B cell (primary cell): ENCODE measurements at regions not wholly inside any gene's neighbourhood (a gene's known extent, or its start where the extent isn't known, plus 50 kb on each side); places are given as distances from the start of the nearest gene placed in this dataset.

Source experiments
- ATAC-seq: fragments of 200-7000 bp; cut with Tn5 transposase; one replicate; pipeline ENCODE4 v1.10.0; 2021; ENCODE audit warnings: low read depth, mild to moderate bottlenecking, moderate number of reproducible peaks, moderate library complexity
- CTCF ChIA-PET: fragments of 350-600 bp; sonication (Branson Sonifier 250); formaldehyde crosslinking; loops from one replicate; lab custom pipeline; 2021; ENCODE audit warnings: antibody characterized with exemption, inconsistent platforms; lab: Charles Lee
- POLR2A ChIA-PET: fragments of 350-600 bp; sonication (Branson Sonifier 250); formaldehyde crosslinking; loops from one replicate; lab custom pipeline; 2021; ENCODE audit warnings: antibody characterized with exemption; lab: Charles Lee
- DNase-seq: peaks from one replicate; pipeline ENCODE4 v3.0.0; 2013
- H2AFZ ChIP-seq: 2 replicates; pipeline ENCODE4 v1.6.1; 2012; ENCODE audit warnings: mild to moderate bottlenecking, low read depth, low read length; ENCODE audit not compliant: insufficient read depth, poor library complexity, severe bottlenecking
- H3K27ac ChIP-seq, 2 donors: 1 replicate in 1 of 2; 2 replicates in 1 of 2; pipeline ENCODE4 v1.5.1; 2012 to 2013; ENCODE audit warnings: low read length in 2 of 2, mild to moderate bottlenecking in 2 of 2, moderate library complexity in 1 of 2
- H3K27me3 ChIP-seq, 4 experiments: fragments of 200-600 bp in 1 of 4; sonication (generic) in 1 of 4; replicated peaks in 1 of 4; 1 replicate in 2 of 4; 2 replicates in 2 of 4; pipeline versions ENCODE4 v1.6.1 to v1.7.0; 2013 to 2016; ENCODE audit warnings: low read length in 3 of 4, mild to moderate bottlenecking in 2 of 4, mixed read lengths in 1 of 4, moderate library complexity in 1 of 4; ENCODE audit not compliant: insufficient read depth in 4 of 4, control insufficient read depth in 3 of 4; ENCODE audit errors: control extremely low read depth in 1 of 4
- H3K36me3 ChIP-seq, 2 experiments: replicated peaks in 1 of 2; 1 replicate in 1 of 2; 2 replicates in 1 of 2; pipeline versions ENCODE4 v1.6.1 to v1.7.1; 2013; ENCODE audit warnings: low read length in 1 of 2; ENCODE audit not compliant: insufficient read depth in 2 of 2, control insufficient read depth in 1 of 2; ENCODE audit errors: control extremely low read depth in 1 of 2, extremely low read depth in 1 of 2
- H3K4me1 ChIP-seq, 2 donors: fragments of 200-600 bp in 1 of 2; sonication (generic) in 1 of 2; 1 replicate in 1 of 2; 2 replicates in 1 of 2; pipeline versions ENCODE4 v1.5.1 to v1.6.1; 2013 to 2017; ENCODE audit warnings: low read length in 2 of 2; ENCODE audit not compliant: control insufficient read depth in 2 of 2, insufficient read depth in 2 of 2
- H3K4me2 ChIP-seq: replicated peaks from 2 replicates; pipeline ENCODE3; 2012; ENCODE audit warnings: mild to moderate bottlenecking, low read depth, low read length; ENCODE audit not compliant: poor library complexity, severe bottlenecking
- H3K4me3 ChIP-seq, 5 experiments: fragments of 200-600 bp in 1 of 5; sonication (generic) in 1 of 5; 1 replicate in 3 of 5; 2 replicates in 2 of 5; pipeline versions ENCODE4 v1.5.1 to v1.7.0; 2011 to 2016; ENCODE audit warnings: low read length in 4 of 5, mild to moderate bottlenecking in 4 of 5, low read depth in 2 of 5, control low read depth in 1 of 5, moderate library complexity in 1 of 5; ENCODE audit not compliant: insufficient read depth in 1 of 5; ENCODE audit errors: control extremely low read depth in 1 of 5, extremely low read depth in 1 of 5
- H3K79me2 ChIP-seq: fragments of 200-600 bp; sonication (generic); one replicate; pipeline ENCODE4 v1.6.0; 2016; ENCODE audit warnings: low read length; ENCODE audit not compliant: control insufficient read depth, insufficient read depth
- H3K9ac ChIP-seq: fragments of 200-600 bp; sonication (generic); 2 replicates; pipeline ENCODE4 v1.6.1; 2017; ENCODE audit warnings: mild to moderate bottlenecking, low read length, moderate library complexity
- H3K9me3 ChIP-seq, 3 donors: one replicate each; pipeline versions ENCODE4 v1.6.1 to v1.7.1; 2013; ENCODE audit warnings: low read length in 2 of 3; ENCODE audit not compliant: control insufficient read depth in 2 of 3, insufficient read depth in 1 of 3; ENCODE audit errors: control extremely low read depth in 1 of 3
- H4K20me1 ChIP-seq: 2 replicates; pipeline ENCODE4 v1.6.0; 2012; ENCODE audit warnings: mild to moderate bottlenecking, low read length; ENCODE audit not compliant: insufficient read depth, control insufficient read depth, poor library complexity, severe bottlenecking
- H3K27ac Mint-ChIP-seq: one replicate; pipeline ENCODE4 v1.8.0; 2021; ENCODE audit warnings: mixed read lengths
- H3K27me3 Mint-ChIP-seq: one replicate; pipeline ENCODE4 v1.8.0; 2021; ENCODE audit warnings: mixed read lengths
- H3K4me1 Mint-ChIP-seq: one replicate; pipeline ENCODE4 v1.8.0; 2021; ENCODE audit warnings: mixed read lengths
- H3K4me3 Mint-ChIP-seq: one replicate; pipeline ENCODE4 v1.8.0; 2021; ENCODE audit warnings: mixed read lengths
- H3K9me3 Mint-ChIP-seq: one replicate; pipeline ENCODE4 v1.8.0; 2022; ENCODE audit warnings: mixed read lengths; ENCODE audit not compliant: insufficient read depth
- CTCF ChIP-seq: fragments of 200-600 bp; IDR thresholded peaks from one replicate; pipeline ENCODE4 v1.8.0; 2022; ENCODE audit warnings: antibody characterized with exemption, mild to moderate bottlenecking
- EZH2 ChIP-seq: IDR thresholded peaks from 2 replicates; pipeline ENCODE4 v1.6.1; 2012; ENCODE audit warnings: borderline replicate concordance, low read depth, mild to moderate bottlenecking, moderate library complexity, low read length; ENCODE audit not compliant: insufficient read depth, poor library complexity, severe bottlenecking
- WGBS: methylation state at CpG from one replicate; pipeline ENCODE4 v1.1.5; 2013; ENCODE audit warnings: missing lambda C conversion rate; ENCODE audit not compliant: insufficient coverage; 5-methylcytosine and 5-hydroxymethylcytosine counted together
- intact Hi-C: fragments of 100-400 bp; cut with micrococcal nuclease; formaldehyde crosslinking; loops from one replicate; pipeline ENCODE4 v1.10.0; 2022

GRCh38 chr20:56933331-56933698 lies 304.2 kb downstream of the TFAP2C start:
- H3K9me3 Mint-ChIP-seq = no peaks in the 10 kb centered on the region
- intact Hi-C loops = no loop called here
- Histone ChIP-seq H3K4me3 (no peak overlapping the region), H3K9ac (no peak overlapping the region), H4K20me1 (no peaks in the 10 kb centered on the region), H3K27ac (no peak overlapping the region), H3K9me3 (no peaks in the 10 kb centered on the region), H3K79me2 (no peaks in the 10 kb centered on the region), H3K4me1 (no peaks in the 10 kb centered on the region), H3K36me3 (no peaks in the 10 kb centered on the region), H3K4me2 (no peak overlapping the region), H3K27me3 (peaks cover 0 to 4% (median 0%) of the 10 kb centered on the region in 4 experiments), H2AFZ (no peak overlapping the region)
- TF ChIP-seq EZH2 = no peak
- no peak for TF ChIP-seq CTCF
- no peak for ATAC-seq
- ChIA-PET CTCF (no interaction called here), POLR2A (no interaction called here)
- H3K27me3 Mint-ChIP-seq = peaks cover 18% of the 10 kb centered on the region
- H3K4me1 Mint-ChIP-seq = no peaks in the 10 kb centered on the region
- no peak overlapping the region for H3K4me3 Mint-ChIP-seq
- 100% methylated on average over 2 of the region's 3 CpGs for WGBS
- DNase-seq = no peak
- H3K27ac Mint-ChIP-seq = no peak overlapping the region

DNA sequence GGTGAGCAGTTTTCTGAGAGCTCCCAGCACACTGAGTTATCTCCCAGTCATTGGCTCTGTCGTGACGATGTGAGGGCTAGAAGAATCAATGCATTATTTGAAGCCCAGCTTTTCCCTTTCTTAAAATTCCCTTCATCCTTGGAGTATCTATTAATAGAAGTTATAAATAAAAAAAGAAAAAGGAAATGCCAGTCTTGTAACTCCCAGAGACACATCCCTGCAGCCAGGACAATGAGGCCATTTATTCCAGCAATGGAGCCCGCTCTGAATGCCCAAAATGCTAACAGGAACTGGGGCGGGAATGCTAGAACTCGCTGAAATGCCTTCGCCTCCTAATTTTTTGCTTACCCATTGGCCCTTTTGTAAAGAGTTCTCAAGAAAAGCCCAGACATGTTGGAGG lies 305.8 kb downstream of the TFAP2C start:
- no peak for TF ChIP-seq CTCF
- no peak for TF ChIP-seq EZH2
- DNase-seq (no peak), ATAC-seq (no peak)
- Histone ChIP-seq H2AFZ (no peak overlapping the region), H3K4me3 (no peak overlapping the region), H3K27me3 (no peaks in the 10 kb centered on the region), H3K27ac (no peak overlapping the region), H3K4me1 (no peaks in the 10 kb centered on the region), H4K20me1 (no peaks in the 10 kb centered on the region), H3K4me2 (no peak overlapping the region), H3K36me3 (no peaks in the 10 kb centered on the region), H3K9ac (no peak overlapping the region), H3K9me3 (no peaks in the 10 kb centered on the region), H3K79me2 (no peaks in the 10 kb centered on the region)
- ChIA-PET POLR2A (no interaction called here), CTCF (no interaction called here)
- Mint-ChIP-seq H3K27ac (no peak overlapping the region), H3K4me3 (no peak overlapping the region), H3K27me3 (peaks cover 9% of the 10 kb centered on the region), H3K9me3 (no peaks in the 10 kb centered on the region), H3K4me1 (no peaks in the 10 kb centered on the region)
- intact Hi-C loops = no loop called here
- 72% methylated on average over 4 of the region's 6 CpGs for WGBS
